A549 (cell line): ENCODE measurements at regions not wholly inside any gene's neighbourhood (a gene's known extent, or its start where the extent isn't known, plus 50 kb on each side); places are given as distances from the start of the nearest gene placed in this dataset.

ENCODE experiments used
- CTCF ChIP-seq: fragments of >200 bp; sonication (Bioruptor Twin); formaldehyde crosslinking; IDR thresholded peaks from 3 replicates; pipeline ENCODE4 v1.5.1; 2016
- JUN ChIP-seq, 2 experiments: fragments of >200 bp; sonication (Bioruptor Twin); formaldehyde crosslinking; IDR thresholded peaks; 2 replicates in 1 of 2; 3 replicates in 1 of 2; pipeline ENCODE4 v1.6.1; 2016 to 2017
- PBX3 ChIP-seq: IDR thresholded peaks from 2 replicates; pipeline ENCODE4 v1.6.1; 2012
- POLR2A ChIP-seq: IDR thresholded peaks from 2 replicates; pipeline ENCODE4 v1.6.1; 2012; ENCODE audit warnings: mild to moderate bottlenecking, low read length
- RARB ChIP-seq: fragments of 250-450 bp; sonication (Bioruptor Pico); IDR thresholded peaks from 2 replicates; pipeline ENCODE4 v1.8.0; 2021; ENCODE audit warnings: mild to moderate bottlenecking, moderate library complexity
- REST ChIP-seq: fragments of 200-600 bp; sonication (generic); IDR thresholded peaks from 2 replicates; pipeline ENCODE4 v1.6.1; 2016; ENCODE audit warnings: antibody characterized with exemption, mild to moderate bottlenecking, moderate library complexity

- no peak for TF ChIP-seq POLR2A
- TF ChIP-seq CTCF = no peak
- no peak for TF ChIP-seq PBX3
- no peak for TF ChIP-seq RARB
- no peak for TF ChIP-seq JUN (IDR thresholded peaks at IDR 0.05)
- no peak for TF ChIP-seq REST
Measured at GRCh38 chr11:70820712-70821111, 422.4 kb downstream of the CTTN start.
